ENCODE measurements at regions not wholly inside any gene's neighbourhood (a gene's known extent, or its start where the extent isn't known, plus 50 kb on each side); places are given as distances from the start of the nearest gene placed in this dataset.
A peak's percentile ranks its signal among the peaks of the same experiment; 100 is the strongest.

DNA sequence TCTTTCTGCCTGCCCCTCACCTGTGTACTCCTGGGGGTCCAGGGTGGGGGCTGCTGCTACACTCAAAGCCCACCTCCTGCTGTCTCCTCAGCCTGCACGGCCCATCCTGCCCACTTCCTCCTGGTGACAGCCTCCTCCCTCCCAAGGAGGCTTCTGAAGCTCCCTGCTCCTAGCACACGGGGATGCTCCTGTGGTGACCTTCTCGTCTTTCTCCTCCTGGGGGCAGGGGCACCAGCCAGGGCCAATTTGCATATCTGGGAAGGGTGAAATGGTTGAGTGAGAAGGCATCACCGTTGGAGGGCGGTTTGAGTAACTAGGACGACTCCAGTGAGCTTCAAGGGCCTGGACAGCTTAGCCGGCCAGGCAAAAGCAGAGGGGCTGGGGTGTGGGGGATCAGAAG lies 51.9 kb upstream of the COL5A1 start:
- peak in 1 of 2 donors; percentile 7 for DNase-seq
- no peak for ATAC-seq (ENCODE audit: low FRiP score in 2 of 2)
- Histone ChIP-seq H3K4me3 (no peak overlapping the region), H3K27ac (no peak overlapping the region), H3K9me3 (no peaks in the 10 kb centered on the region), H3K4me1 (peaks cover 0 to 8% (median 0%) of the 10 kb centered on the region in 4 donors), H3K27me3 (no peaks in the 10 kb centered on the region), H3K36me3 (no peaks in the 10 kb centered on the region)
- 62 to 70% methylated on average over 7 of the region's 7 CpGs for WGBS, 2 donors
- TF ChIP-seq, protein P1, sequence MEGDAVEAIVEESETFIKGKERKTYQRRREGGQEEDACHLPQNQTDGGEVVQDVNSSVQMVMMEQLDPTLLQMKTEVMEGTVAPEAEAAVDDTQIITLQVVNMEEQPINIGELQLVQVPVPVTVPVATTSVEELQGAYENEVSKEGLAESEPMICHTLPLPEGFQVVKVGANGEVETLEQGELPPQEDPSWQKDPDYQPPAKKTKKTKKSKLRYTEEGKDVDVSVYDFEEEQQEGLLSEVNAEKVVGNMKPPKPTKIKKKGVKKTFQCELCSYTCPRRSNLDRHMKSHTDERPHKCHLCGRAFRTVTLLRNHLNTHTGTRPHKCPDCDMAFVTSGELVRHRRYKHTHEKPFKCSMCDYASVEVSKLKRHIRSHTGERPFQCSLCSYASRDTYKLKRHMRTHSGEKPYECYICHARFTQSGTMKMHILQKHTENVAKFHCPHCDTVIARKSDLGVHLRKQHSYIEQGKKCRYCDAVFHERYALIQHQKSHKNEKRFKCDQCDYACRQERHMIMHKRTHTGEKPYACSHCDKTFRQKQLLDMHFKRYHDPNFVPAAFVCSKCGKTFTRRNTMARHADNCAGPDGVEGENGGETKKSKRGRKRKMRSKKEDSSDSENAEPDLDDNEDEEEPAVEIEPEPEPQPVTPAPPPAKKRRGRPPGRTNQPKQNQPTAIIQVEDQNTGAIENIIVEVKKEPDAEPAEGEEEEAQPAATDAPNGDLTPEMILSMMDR (IDR thresholded peaks at IDR 0.05): no peak
- TF ChIP-seq POLR2A (IDR thresholded peaks at IDR 0.05): no peak
- no peak for TF ChIP-seq POLR2AphosphoS5 (IDR thresholded peaks at IDR 0.05)
- TF ChIP-seq EP300 (IDR thresholded peaks at IDR 0.05): no peak

- peaks cover 0 to 8% (median 0%) of the 10 kb centered on the region in 4 donors for H3K4me1 ChIP-seq
- 77 to 79% methylated on average over 19 of the region's 19 CpGs for WGBS, 2 donors
- H3K9me3 ChIP-seq: no peaks in the 10 kb centered on the region
- ATAC-seq (ENCODE audit: low FRiP score in 2 of 2) (peak in 1 of 2 donors; percentile 28), DNase-seq (peak in 1 of 2 donors; percentile 65)
- no peak overlapping the region for H3K27ac ChIP-seq
- TF ChIP-seq, protein P1 (IDR thresholded peaks at IDR 0.05): no peak
- TF ChIP-seq EP300 (IDR thresholded peaks at IDR 0.05) (no peak), POLR2A (IDR thresholded peaks at IDR 0.05) (no peak), POLR2AphosphoS5 (IDR thresholded peaks at IDR 0.05) (no peak)
- no peak overlapping the region for H3K4me3 ChIP-seq
- H3K27me3 ChIP-seq: no peaks in the 10 kb centered on the region
- no peaks in the 10 kb centered on the region for H3K36me3 ChIP-seq
These were observed 51.1 kb upstream of the COL5A1 start for GRCh38 chr9:134590240-134591081.

GRCh38 chr9:134591082-134591571 lies 50.5 kb upstream of the COL5A1 start:
- H3K27ac ChIP-seq: no peak overlapping the region
- 67 to 80% methylated on average over 11 of the region's 11 CpGs for WGBS, 2 donors

GRCh38 chr9:134591573-134591981 lies 50.0 kb upstream of the COL5A1 start:
- Histone ChIP-seq H3K9me3 (no peaks in the 10 kb centered on the region), H3K27me3 (no peaks in the 10 kb centered on the region), H3K27ac (no peak overlapping the region), H3K4me1 (peaks cover 0 to 8% (median 0%) of the 10 kb centered on the region in 4 donors), H3K4me3 (no peak overlapping the region), H3K36me3 (no peaks in the 10 kb centered on the region)
- DNase-seq (no peak), ATAC-seq (ENCODE audit: low FRiP score in 2 of 2) (peak in 1 of 2 donors; percentile 55)
- TF ChIP-seq POLR2AphosphoS5 (IDR thresholded peaks at IDR 0.05) (no peak), POLR2A (IDR thresholded peaks at IDR 0.05) (no peak), EP300 (IDR thresholded peaks at IDR 0.05) (no peak)
- TF ChIP-seq, protein P1 (IDR thresholded peaks at IDR 0.05): no peak
- WGBS, 2 donors: 76 to 78% methylated on average over 5 of the region's 5 CpGs

More at GRCh38 chr9:134591082-134591571, 50.5 kb upstream of the COL5A1 start:
- no peak for ATAC-seq (ENCODE audit: low FRiP score in 2 of 2)
- no peak for DNase-seq
- Histone ChIP-seq H3K9me3 (no peaks in the 10 kb centered on the region), H3K4me1 (peaks cover 0 to 8% (median 0%) of the 10 kb centered on the region in 4 donors), H3K36me3 (no peaks in the 10 kb centered on the region), H3K27me3 (no peaks in the 10 kb centered on the region), H3K4me3 (no peak overlapping the region)
- TF ChIP-seq POLR2AphosphoS5 (IDR thresholded peaks at IDR 0.05) (no peak), EP300 (IDR thresholded peaks at IDR 0.05) (no peak), POLR2A (IDR thresholded peaks at IDR 0.05) (no peak)
- TF ChIP-seq, protein P1 (IDR thresholded peaks at IDR 0.05): no peak
